Natural killer cell treated with Interleukin-12 subunit alpha and Interleukin-12 subunit beta and Interleukin-15 and Interleukin-18, amount 100 ng/mL, for 72 hours (primary cell): ENCODE measurements at regions not wholly inside any gene's neighbourhood (a gene's known extent, or its start where the extent isn't known, plus 50 kb on each side); places are given as distances from the start of the nearest gene placed in this dataset.
A peak's percentile ranks its signal among the peaks of the same experiment; 100 is the strongest.

Source experiments
- ATAC-seq, 2 donors: fragments of 150-1000 bp; cut with Tn5 transposase in 1 of 2; sonication (Bioruptor Pico), chemical (Tn5 transposase) in 1 of 2; 2 replicates each; pipeline ENCODE4 v1.10.0; 2021
- DNase-seq: peaks from one replicate; pipeline ENCODE4 v3.0.0; 2022; ENCODE audit warnings: low spot score
- H3K27ac Mint-ChIP-seq, 2 donors: 1 replicate in 1 of 2; 2 replicates in 1 of 2; pipeline ENCODE4 v1.8.0; 2022; ENCODE audit warnings: mixed read lengths in 2 of 2, mild to moderate bottlenecking in 1 of 2, moderate library complexity in 1 of 2
- H3K27me3 Mint-ChIP-seq, 2 donors: 1 replicate in 1 of 2; 2 replicates in 1 of 2; pipeline ENCODE4 v1.8.0; 2022; ENCODE audit warnings: mixed read lengths in 2 of 2
- H3K36me3 Mint-ChIP-seq: one replicate; pipeline ENCODE4 v1.8.0; 2022; ENCODE audit warnings: mixed read lengths
- H3K4me1 Mint-ChIP-seq, 2 donors: 1 replicate in 1 of 2; 2 replicates in 1 of 2; pipeline ENCODE4 v1.8.0; 2022; ENCODE audit warnings: low read depth in 2 of 2, mixed read lengths in 2 of 2, mild to moderate bottlenecking in 1 of 2
- H3K4me3 Mint-ChIP-seq: one replicate; pipeline ENCODE4 v1.8.0; 2022; ENCODE audit warnings: mixed read lengths
- H3K9me3 Mint-ChIP-seq: 2 replicates; pipeline ENCODE4 v1.8.0; 2022; ENCODE audit warnings: mixed read lengths

DNA sequence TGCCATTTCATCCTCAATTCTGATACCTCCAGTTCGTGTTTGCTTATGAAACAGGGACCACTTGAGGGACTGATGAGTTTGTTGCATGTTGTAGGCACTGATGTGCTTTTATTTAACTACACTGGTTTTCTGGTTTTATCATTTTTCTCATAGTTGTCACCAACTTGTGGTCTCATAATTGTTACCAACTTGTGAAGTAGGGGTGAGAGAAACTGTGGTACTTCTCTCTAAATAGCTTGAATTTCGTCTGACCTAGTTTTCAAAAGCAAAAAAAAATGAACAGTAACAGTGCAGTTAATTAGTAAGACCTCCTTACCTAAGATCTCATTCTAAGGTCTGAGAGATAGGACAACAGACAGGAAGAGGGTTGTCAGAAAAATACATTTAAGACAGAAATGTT lies 78.0 kb downstream of the ANXA2R start:
- Mint-ChIP-seq H3K27me3 (no peaks in the 10 kb centered on the region), H3K4me1 (peaks cover 33 to 50% of the 10 kb centered on the region in 2 donors), H3K9me3 (no peaks in the 10 kb centered on the region), H3K27ac (peak overlapping the region; percentile 9 to 84), H3K4me3 (peak overlapping the region; percentile 33), H3K36me3 (no peaks in the 10 kb centered on the region)
- DNase-seq (no peak), ATAC-seq (peak in 1 of 2 donors; percentile 36)

- H3K27me3 Mint-ChIP-seq: no peaks in the 10 kb centered on the region
- H3K4me3 Mint-ChIP-seq: no peak overlapping the region
- H3K4me1 Mint-ChIP-seq: peaks cover 22 to 43% of the 10 kb centered on the region in 2 donors
- H3K27ac Mint-ChIP-seq: peak overlapping the region in 1 of 2 donors; percentile 77
- ATAC-seq (no peak), DNase-seq (no peak)
- H3K36me3 Mint-ChIP-seq: no peaks in the 10 kb centered on the region
- no peaks in the 10 kb centered on the region for H3K9me3 Mint-ChIP-seq
Measured at GRCh38 chr5:42960506-42960905, 79.6 kb downstream of the ANXA2R start.

DNA sequence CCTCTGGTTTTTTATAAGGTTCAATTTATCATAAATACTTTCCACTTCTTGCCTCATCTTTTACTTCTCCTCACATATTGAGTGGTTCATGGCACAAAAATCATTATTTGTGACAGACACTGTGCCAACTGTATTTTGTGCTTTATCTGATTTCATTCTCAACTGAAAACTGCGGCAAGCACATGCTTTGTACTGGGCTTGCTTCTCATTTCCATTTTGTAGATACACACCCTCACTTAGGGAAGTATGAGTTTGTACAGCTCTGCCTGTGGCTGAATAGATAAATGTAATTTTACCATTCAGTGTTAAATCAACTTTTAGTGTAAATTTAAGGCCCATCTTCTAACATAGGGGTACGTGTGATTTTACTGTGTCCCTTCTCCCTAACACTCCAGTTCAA lies 83.6 kb downstream of the ANXA2R start:
- Mint-ChIP-seq H3K27me3 (no peaks in the 10 kb centered on the region), H3K27ac (no peak overlapping the region), H3K36me3 (peaks cover 5% of the 10 kb centered on the region), H3K4me1 (peaks cover 13 to 26% of the 10 kb centered on the region in 2 donors), H3K4me3 (no peak overlapping the region), H3K9me3 (no peaks in the 10 kb centered on the region)
- no peak for ATAC-seq
- DNase-seq: no peak

DNA sequence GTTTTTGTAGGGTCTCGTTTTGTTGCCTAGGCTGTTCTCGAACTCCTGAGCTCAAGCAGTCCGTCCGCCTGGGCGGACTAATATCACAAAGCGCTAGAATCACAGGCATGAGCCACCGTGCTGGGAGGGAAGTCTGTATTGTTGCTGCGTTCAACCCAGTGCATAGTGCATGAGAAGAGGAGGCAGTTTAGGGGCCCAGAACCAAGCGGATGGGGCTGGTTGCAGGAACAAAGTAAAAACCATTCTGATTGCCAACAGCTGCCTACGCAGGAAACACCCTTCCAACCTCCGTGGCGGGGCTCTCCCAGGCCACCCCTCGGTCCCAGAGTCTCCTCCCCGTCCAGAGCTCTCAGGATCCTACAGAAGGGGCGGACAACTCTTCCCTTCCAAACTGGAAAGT lies 87.1 kb downstream of the ANXA2R start:
- no peaks in the 10 kb centered on the region for H3K9me3 Mint-ChIP-seq
- no peaks in the 10 kb centered on the region for H3K27me3 Mint-ChIP-seq
- peaks cover 5% of the 10 kb centered on the region for H3K36me3 Mint-ChIP-seq
- peak overlapping the region; percentile 97 for H3K4me3 Mint-ChIP-seq
- H3K4me1 Mint-ChIP-seq: peaks cover 33 to 38% of the 10 kb centered on the region in 2 donors
- ATAC-seq (no peak), DNase-seq (no peak)
- peak overlapping the region in 1 of 2 donors; percentile 95 for H3K27ac Mint-ChIP-seq

- Mint-ChIP-seq H3K36me3 (peaks cover 5% of the 10 kb centered on the region), H3K27ac (peak overlapping the region; percentile 95 to 98), H3K27me3 (no peaks in the 10 kb centered on the region), H3K4me3 (peak overlapping the region; percentile 97), H3K9me3 (no peaks in the 10 kb centered on the region), H3K4me1 (peaks cover 37 to 38% of the 10 kb centered on the region in 2 donors)
- no peak for ATAC-seq
- DNase-seq: no peak
Measured at GRCh38 chr5:42952578-42952974, 87.5 kb downstream of the ANXA2R start.

- Mint-ChIP-seq H3K27ac (peak overlapping the region; percentile 95 to 98), H3K4me3 (peak overlapping the region; percentile 97), H3K27me3 (no peaks in the 10 kb centered on the region), H3K9me3 (no peaks in the 10 kb centered on the region), H3K36me3 (peaks cover 5% of the 10 kb centered on the region), H3K4me1 (peaks cover 33 to 38% of the 10 kb centered on the region in 2 donors)
- DNase-seq (peak; percentile 70), ATAC-seq (peak; percentile 58 to 66)
Measured at GRCh38 chr5:42951293-42951840, 88.8 kb downstream of the ANXA2R start.

DNA sequence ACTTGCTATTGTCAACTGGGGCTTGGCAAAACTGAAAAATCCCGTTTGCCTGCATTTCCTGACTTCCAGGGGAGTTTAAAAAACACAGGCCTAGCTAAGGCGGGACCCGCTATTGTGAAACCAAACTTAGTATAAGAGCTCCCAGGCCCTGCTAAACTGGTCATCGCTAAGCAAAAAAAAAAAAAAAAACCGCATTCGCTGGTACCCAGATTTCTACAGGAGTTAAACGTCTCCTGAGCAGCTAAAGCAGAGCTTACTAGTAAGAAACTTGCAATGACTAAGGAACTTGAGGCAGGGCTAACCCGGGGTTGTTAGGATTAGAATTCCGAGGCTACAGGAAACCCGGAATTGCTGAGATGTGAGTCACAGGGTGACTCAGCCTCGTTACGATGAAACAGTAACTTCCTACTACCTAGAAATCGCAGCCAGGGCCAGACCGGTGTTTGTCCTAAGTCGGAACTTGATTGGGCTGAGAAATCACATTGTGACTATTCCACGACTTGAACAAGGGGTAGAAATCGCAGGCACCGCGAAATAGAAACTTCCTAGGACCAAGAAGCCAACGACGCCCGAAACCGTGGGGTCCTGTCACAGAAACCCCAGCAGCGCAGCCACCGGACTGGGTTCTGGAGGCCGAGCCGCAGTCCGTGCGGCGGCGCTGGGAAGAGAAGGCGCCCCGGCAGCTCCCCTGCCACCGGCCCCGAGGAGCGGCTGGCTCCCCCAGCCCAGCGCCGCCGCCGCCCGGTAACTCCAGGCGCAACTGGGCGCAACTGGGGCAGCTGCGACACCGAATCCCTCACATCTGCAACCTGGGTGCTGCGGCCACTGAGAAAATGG lies 89.4 kb downstream of the ANXA2R start:
- H3K27ac Mint-ChIP-seq: peak overlapping the region; percentile 95 to 98
- peak overlapping the region; percentile 97 for H3K4me3 Mint-ChIP-seq

GRCh38 chr5:42950116-42950455 lies 90.0 kb downstream of the ANXA2R start:
- no peaks in the 10 kb centered on the region for H3K9me3 Mint-ChIP-seq
- peak overlapping the region; percentile 97 for H3K4me3 Mint-ChIP-seq
- H3K4me1 Mint-ChIP-seq: peaks cover 33 to 38% of the 10 kb centered on the region in 2 donors
- ATAC-seq (no peak), DNase-seq (no peak)
- peaks cover 1% of the 10 kb centered on the region for H3K36me3 Mint-ChIP-seq
- no peaks in the 10 kb centered on the region for H3K27me3 Mint-ChIP-seq
- H3K27ac Mint-ChIP-seq: peak overlapping the region; percentile 95 to 98

More for the DNA sequence above, 89.4 kb downstream of the ANXA2R start:
- H3K4me1 Mint-ChIP-seq: peaks cover 33 to 38% of the 10 kb centered on the region in 2 donors
- DNase-seq (peak; percentile 87), ATAC-seq (peak; percentile 78 to 88)
- no peaks in the 10 kb centered on the region for H3K9me3 Mint-ChIP-seq
- no peaks in the 10 kb centered on the region for H3K27me3 Mint-ChIP-seq
- peaks cover 5% of the 10 kb centered on the region for H3K36me3 Mint-ChIP-seq

GRCh38 chr5:42949348-42950115 lies 90.6 kb downstream of the ANXA2R start:
- Mint-ChIP-seq H3K4me1 (peaks cover 33 to 38% of the 10 kb centered on the region in 2 donors), H3K4me3 (peak overlapping the region; percentile 97), H3K36me3 (no peaks in the 10 kb centered on the region), H3K9me3 (no peaks in the 10 kb centered on the region), H3K27ac (peak overlapping the region; percentile 95 to 98), H3K27me3 (no peaks in the 10 kb centered on the region)
- ATAC-seq: peak; percentile 49 to 60
- peak; percentile 64 for DNase-seq

DNA sequence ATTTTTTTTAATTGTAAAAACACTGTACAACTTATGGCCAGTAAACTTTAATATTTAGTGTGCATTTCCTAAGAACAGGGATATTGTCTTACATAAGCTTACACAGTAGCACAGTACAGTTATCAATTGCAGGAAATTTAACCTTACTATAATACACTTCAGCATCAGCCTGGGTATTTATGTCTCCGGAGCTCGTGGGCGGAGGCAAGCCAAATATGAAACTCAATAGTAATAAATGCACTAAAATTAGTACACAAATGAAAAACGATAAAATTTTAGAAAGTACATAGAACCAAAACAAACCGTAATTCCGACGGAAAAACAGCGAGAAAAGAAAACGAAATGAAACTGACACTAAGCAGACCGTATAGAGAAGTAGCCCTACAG lies 91.2 kb downstream of the ANXA2R start:
- Mint-ChIP-seq H3K4me1 (peaks cover 33 to 38% of the 10 kb centered on the region in 2 donors), H3K9me3 (no peaks in the 10 kb centered on the region), H3K27me3 (no peaks in the 10 kb centered on the region), H3K4me3 (peak overlapping the region; percentile 97), H3K36me3 (no peaks in the 10 kb centered on the region), H3K27ac (peak overlapping the region; percentile 95 to 98)
- DNase-seq (no peak), ATAC-seq (no peak)

DNA sequence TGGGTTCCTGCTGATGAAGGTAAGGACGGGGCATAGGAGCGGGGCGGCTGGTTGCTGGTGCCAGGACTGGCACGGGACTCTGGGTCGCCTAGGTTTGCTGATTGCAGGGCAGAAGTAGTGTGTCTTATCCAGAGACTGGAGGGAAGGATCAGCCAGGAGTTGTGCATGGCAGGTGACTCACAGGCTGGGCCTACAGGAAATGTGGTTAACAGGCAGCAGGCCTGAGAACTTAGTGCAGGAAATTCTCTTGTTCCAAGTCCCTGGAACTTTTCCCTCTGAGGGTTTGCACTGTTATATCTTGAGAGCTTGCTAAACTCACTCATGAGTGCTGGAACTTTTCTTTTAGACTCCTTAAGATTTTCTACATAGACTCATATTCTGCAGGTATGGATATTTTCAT lies 95.1 kb downstream of the ANXA2R start:
- DNase-seq: no peak
- Mint-ChIP-seq H3K4me1 (peaks cover 11 to 17% of the 10 kb centered on the region in 2 donors), H3K36me3 (no peaks in the 10 kb centered on the region), H3K9me3 (no peaks in the 10 kb centered on the region), H3K27ac (no peak overlapping the region), H3K4me3 (no peak overlapping the region), H3K27me3 (no peaks in the 10 kb centered on the region)
- ATAC-seq: no peak

GRCh38 chr5:42943931-42944631 lies 96.0 kb downstream of the ANXA2R start:
- ATAC-seq (no peak), DNase-seq (no peak)
- H3K4me1 Mint-ChIP-seq: peaks cover 2 to 8% of the 10 kb centered on the region in 2 donors
- no peak overlapping the region for H3K4me3 Mint-ChIP-seq
- H3K27ac Mint-ChIP-seq: no peak overlapping the region
- H3K36me3 Mint-ChIP-seq: no peaks in the 10 kb centered on the region
- no peaks in the 10 kb centered on the region for H3K9me3 Mint-ChIP-seq
- no peaks in the 10 kb centered on the region for H3K27me3 Mint-ChIP-seq

GRCh38 chr5:42940853-42941252 lies 99.3 kb downstream of the ANXA2R start:
- Mint-ChIP-seq H3K27me3 (no peaks in the 10 kb centered on the region), H3K4me3 (no peak overlapping the region), H3K27ac (no peak overlapping the region), H3K4me1 (peaks cover 0 to 12% of the 10 kb centered on the region in 2 donors), H3K36me3 (no peaks in the 10 kb centered on the region), H3K9me3 (no peaks in the 10 kb centered on the region)
- DNase-seq: no peak
- ATAC-seq: no peak
